D721Med (cell line): ENCODE measurements at regions not wholly inside any gene's neighbourhood (a gene's known extent, or its start where the extent isn't known, plus 50 kb on each side); places are given as distances from the start of the nearest gene placed in this dataset.
"Not testable (repeated sequence)": the region's sequence is repeated elsewhere in the genome, so short reads cannot be mapped to it uniquely, and the experiment has no call there.

Experiments
- DNase-seq: peaks from one replicate; pipeline ENCODE4 v3.0.0; 2011; ENCODE audit warnings: low spot score; ENCODE audit not compliant: insufficient read length
- FAIRE-seq: peaks from 2 replicates; lab custom pipeline; 2011; peaks lifted over from hg19 to GRCh38; lab: Jason Lieb, UNC
- CTCF ChIP-seq: IDR thresholded peaks from 2 replicates; pipeline ENCODE4 v1.5.1; 2012; ENCODE audit warnings: mild to moderate bottlenecking, control low read depth; ENCODE audit not compliant: insufficient read depth; ENCODE audit errors: missing control alignments

- DNase-seq (no peak), FAIRE-seq (no peak)
- TF ChIP-seq CTCF = no peak
These were observed 86.9 kb upstream of the KCND2 start for GRCh38 chr7:120185940-120186682.

GRCh38 chr7:120186688-120187087, 86.3 kb upstream of the KCND2 start:
- FAIRE-seq (no peak), DNase-seq (no peak)
- TF ChIP-seq CTCF = no peak

GRCh38 chr7:120189623-120190022, 83.4 kb upstream of the KCND2 start:
- FAIRE-seq = no peak

DNA sequence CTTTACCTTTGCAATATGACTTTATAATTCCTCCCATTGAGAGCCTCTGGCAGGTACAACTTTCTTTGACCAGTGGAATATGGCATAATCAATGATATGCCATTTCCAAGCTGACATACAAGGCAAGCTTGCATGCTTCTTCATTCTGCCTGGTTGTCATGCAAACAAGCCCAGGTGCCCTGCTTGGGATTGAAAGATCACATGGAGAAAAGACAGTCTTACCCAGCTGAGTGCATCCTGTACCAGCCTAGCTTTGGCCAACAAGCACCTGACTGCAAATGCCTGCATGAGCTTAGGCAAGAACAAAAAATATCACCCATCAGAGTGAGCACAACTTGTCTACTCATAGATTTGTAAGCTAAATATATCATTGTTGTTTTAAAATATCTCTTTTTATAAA, 82.9 kb upstream of the KCND2 start:
- no peak for TF ChIP-seq CTCF
- FAIRE-seq (no peak), DNase-seq (no peak)

More at GRCh38 chr7:120189623-120190022, 83.4 kb upstream of the KCND2 start:
- no peak for TF ChIP-seq CTCF
- no peak for DNase-seq

DNA sequence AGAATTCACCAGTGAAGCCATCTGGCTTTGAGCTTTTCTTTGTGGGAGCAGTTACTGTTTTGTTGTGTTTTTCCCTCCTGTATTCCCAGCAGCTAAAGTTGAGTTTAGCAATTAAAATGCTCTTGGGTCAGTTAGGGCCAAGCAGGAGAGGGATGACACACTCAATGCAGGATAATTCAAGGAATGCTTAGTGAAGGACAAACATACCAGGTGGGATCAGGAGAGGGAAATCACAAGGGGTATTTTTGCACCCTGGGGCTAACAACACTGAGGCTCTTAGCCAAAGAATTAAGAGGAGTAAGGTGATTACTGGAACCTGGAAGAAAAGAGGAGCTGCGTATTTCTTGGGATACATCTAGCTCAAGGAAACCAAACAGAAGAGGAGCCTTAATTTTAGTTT, 82.4 kb upstream of the KCND2 start:
- no peak for DNase-seq

GRCh38 chr7:120191423-120191822, 81.6 kb upstream of the KCND2 start:
- FAIRE-seq = not testable (repeated sequence)

More for the DNA sequence above, 82.4 kb upstream of the KCND2 start:
- no peak for FAIRE-seq
- TF ChIP-seq CTCF = no peak

DNA sequence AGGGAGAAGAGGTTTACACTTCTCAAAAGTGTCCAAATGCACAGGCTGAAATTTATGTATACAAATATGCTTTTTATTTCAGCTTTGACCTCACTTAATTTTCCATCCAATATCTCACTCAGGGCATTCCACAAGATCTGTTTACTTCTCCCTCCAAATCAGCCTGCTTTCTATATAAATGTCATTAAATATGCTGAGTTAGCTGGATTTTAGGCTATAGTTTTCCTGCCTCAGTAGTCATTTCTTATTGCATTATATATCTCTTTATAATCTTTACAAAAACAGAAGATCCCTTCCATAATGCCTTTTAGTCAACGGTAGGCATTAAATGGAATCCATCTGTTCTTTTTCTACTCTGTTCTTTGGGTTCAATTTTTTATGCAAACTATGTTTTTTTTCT, 71.7 kb upstream of the KCND2 start:
- no peak for FAIRE-seq
- no peak for TF ChIP-seq CTCF

More at GRCh38 chr7:120191423-120191822, 81.6 kb upstream of the KCND2 start:
- not testable (repeated sequence) for DNase-seq

More for the DNA sequence above, 71.7 kb upstream of the KCND2 start:
- no peak for DNase-seq
